GM19193 (cell line): ENCODE measurements at regions not wholly inside any gene's neighbourhood (a gene's known extent, or its start where the extent isn't known, plus 50 kb on each side); places are given as distances from the start of the nearest gene placed in this dataset.

Experiments
- POLR2A ChIP-seq: IDR thresholded peaks from 4 replicates; pipeline ENCODE4 v1.6.1; 2011; ENCODE audit not compliant: insufficient read depth, insufficient read length; ENCODE audit errors: extremely low read depth

DNA sequence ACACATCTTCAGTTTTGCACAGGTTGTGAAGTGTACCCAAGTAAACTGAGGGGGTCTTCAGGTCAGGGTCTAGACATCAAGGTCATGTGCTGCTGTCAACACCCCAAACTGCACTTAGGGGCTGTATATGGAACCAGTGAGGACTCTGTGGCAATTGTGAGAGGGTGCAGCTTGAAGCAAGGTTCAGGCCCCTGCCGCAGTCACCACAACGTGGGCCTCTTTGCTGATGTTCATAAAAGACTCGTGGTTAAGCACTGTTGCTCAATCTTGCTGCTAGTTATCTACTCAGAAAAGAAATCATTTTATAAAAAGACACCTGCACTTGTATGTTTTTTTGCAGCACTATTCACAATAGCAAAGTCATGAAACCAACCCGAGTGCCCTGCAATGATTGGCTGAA, 907.4 kb downstream of the UQCRFS1 start:
- no peak for TF ChIP-seq POLR2A

DNA sequence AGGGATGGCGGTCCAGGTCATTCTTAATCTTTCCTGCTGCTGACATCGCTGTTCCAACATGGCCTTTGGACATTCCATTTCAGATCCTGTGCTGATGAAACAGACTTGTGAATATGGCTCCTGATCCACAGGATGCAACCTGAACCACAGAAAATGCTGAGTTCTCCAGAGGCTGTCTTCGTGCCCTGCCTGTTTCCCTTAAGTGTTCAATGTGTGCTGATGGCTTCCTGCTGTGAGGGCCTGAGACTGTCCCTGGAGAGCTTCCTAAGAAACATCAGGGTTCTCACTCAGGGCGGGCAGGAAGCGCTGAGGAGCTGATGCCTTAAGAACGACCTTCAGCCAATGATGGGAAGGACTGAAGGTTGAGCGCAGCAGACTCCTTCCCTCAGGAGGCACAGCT, 909.4 kb downstream of the UQCRFS1 start:
- no peak for TF ChIP-seq POLR2A

DNA sequence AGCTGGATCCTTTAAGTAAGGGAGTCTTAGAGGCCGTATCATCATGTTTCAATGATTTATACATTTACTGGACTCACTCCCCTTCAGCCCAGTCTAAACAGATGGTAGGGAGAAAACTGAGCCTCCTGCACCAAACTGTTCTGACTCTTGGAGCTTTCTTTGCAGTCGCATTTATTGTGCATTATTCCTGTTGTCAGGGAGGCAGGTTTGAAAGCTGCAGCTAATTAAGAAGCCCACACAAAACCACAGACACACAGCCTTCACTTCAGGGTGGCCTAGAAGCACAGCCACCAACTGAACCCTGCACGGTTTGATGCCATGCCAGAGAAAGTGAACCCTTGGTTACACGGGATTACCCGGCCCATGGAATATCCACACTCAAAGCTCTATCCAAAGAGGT, 911.0 kb downstream of the UQCRFS1 start:
- TF ChIP-seq POLR2A, result no peak

DNA sequence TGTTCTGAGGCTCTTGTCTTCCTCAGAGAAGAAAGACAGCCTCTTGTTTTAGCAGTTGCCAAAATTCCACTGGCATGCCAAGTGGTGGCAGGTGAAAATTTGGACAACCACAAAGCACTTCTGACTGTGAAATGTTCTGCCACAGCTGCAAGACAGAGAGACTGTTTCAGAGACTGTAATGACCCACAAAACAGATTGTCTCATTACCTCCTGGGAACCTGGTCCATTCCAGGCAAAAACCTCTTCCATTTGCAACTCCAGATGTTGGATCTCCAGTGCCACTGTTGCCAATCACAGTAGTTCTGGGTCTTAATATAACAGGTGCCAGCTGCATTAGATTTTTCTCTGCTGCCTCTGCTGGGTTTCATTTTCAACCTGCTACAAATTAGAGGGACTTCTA, 911.5 kb downstream of the UQCRFS1 start:
- TF ChIP-seq POLR2A, result no peak

DNA sequence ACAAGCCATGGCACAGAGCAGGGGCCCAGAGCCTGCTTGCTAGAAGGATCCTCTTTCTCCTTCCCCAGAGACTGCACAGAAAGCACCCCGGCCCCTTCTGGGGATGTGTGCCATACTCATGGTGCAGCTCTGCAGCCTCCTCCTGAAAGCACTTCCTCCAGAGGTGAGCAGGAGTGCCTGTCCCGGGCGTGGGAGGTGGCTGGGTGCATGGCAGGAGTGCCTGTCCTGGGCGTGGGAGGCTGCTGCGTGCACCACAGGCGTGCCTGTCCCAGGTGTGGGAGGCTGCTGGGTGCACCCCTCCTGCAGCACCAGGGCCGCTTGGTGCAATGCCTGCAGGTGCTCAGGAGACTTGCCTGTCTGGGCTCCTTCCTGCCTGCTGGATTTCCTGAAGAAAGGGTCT, 913.3 kb downstream of the UQCRFS1 start:
- TF ChIP-seq POLR2A, result no peak

DNA sequence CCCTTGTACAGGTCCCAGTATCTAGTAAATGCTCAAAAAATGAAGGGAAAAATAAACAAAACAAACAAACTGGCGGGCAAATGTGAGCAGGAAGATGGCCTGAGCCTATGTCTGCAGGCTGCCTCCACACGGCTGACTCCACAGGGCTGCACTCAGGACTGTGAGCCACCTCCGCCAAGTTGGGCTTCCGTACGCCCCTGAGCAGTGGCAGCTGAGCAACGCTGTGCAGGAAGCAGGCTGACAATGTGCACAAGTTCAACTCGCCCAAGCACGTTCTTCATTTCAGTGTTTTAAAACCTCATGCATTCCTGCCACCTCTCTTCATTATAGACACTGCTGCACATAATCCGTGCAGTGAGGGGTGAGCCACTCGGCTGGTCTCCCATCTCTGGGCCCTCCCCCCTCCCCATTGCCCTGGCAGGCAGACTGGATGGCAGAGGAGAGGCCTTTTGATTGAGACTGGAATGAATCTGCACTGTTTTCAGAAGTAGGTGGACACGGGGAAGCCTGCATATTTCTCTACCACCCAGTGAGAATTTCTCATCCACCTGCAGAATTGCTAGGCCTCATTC, 915.3 kb downstream of the UQCRFS1 start:
- no peak for TF ChIP-seq POLR2A

DNA sequence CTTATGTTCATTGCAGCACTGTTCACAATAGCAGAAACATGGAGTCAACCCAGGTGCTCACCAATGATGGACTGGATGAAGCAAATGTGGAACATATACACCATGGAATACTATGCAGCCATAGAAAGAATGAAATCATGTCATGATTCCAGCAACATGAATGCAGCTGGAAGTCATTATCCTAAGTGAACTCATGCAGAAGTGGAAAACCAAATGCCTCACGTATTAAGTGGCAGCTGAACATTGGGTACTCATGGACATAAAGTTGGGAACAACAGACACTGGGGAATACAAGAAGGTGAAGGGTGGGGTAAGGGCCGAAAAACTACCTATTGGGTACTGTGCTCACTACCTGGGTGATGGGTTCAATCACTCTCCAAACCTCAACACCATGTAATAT, 915.9 kb downstream of the UQCRFS1 start:
- TF ChIP-seq POLR2A, result no peak

DNA sequence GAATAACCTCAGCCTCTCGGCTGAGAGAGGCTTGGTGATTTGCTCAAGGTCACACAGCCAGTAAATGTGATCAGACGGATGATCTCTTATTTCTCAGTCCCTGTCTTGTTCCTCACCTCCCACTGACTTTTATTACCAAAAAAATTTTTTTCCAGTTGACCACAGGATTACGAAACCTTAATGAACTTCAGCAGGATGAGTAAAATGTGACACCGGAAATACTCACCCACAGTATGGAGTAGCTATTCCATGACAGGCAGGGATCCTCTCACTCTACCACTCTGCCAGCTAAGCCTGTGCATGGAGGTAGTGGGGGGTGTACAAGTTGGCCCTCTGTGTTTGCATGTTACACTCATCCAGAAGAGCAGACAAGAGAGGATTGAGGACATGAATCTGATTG, 916.4 kb downstream of the UQCRFS1 start:
- TF ChIP-seq POLR2A, result no peak

DNA sequence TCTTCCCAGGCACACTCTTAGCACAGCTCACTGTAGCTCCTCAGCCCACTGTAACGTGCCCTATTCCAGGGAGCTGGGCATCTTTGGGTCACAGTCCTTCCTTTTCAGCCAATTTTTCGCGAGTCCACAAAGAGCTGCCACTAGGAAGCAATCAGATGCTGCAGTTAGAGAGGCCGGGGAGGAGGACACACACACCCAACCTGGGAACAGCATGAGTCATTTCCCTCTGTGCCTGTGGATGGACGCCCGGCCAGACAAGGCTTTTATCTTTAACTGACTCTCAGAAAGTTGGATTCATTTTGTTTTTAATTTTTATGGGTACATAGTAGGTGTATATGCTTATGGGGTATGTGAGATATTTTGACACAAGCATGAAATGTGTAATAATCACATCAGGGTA, 918.6 kb downstream of the UQCRFS1 start:
- no peak for TF ChIP-seq POLR2A

DNA sequence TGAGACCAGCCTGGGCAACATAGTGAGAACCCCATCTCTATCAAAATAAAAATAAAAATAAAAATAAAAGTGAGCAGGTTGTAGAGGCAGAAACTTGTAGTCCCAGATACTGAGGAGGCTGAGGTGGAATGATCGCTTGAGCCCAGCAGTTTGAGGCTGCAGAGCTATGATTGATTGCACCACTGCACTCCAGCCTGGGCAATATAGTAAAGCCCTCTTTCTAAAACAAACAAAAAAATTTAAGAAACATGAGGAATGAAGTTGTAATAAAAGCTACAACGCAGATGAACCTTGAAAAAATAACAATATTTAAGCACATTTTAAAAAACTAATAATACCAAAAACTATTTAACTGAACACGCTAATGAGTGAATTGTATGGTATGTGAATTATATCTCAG, 919.3 kb downstream of the UQCRFS1 start:
- no peak for TF ChIP-seq POLR2A

DNA sequence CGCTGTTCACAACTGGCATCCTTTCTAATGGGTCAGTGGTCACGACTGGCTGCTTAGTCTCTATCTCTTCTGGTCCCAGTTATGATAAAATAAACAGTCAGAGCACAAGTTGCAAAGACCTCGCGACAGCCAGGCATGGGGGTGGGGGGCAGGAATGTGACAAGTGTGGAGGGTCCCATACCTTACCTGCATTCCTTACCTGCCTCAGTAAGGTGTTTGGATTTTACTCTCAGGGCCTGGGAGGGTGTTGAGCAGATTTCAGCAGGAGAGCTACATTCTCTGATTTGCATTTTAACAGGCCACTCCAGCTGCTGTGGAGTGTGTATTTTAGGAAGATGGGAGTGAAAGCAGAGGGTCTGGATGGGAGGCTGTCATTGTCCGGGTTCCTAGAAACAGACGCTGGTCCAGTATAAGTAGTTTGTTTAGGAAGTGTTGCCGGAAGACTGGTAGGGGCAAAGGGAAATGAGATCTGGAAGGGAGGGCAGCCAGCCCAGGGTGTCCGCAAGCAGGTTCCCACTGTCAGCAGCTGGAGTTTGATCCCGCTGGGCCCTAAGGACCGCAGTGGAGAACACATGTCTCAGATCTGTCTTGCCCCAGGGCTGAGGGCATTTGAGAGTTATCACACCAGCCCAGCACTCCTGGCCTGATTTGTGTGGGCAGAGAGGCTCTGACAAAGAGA, 920.0 kb downstream of the UQCRFS1 start:
- TF ChIP-seq POLR2A, result no peak

DNA sequence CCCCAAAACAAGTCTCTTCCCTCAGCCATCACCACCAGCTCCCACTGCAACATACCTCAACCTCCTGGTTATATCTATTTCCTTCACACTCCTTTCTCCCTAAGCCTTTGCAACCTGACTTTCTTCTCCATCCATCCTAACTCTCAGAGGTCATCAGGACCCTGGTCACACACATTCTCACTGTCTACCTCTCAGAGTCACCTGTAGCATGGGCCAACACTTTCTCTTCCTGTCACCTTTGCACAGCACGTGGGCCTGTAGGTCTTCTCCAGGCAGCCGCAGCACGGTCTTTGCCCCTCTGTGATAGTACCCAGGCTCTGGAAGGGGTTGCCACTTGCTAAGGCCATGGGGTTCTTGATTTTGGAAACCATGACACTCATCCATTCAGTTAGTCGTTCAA, 921.1 kb downstream of the UQCRFS1 start:
- no peak for TF ChIP-seq POLR2A

DNA sequence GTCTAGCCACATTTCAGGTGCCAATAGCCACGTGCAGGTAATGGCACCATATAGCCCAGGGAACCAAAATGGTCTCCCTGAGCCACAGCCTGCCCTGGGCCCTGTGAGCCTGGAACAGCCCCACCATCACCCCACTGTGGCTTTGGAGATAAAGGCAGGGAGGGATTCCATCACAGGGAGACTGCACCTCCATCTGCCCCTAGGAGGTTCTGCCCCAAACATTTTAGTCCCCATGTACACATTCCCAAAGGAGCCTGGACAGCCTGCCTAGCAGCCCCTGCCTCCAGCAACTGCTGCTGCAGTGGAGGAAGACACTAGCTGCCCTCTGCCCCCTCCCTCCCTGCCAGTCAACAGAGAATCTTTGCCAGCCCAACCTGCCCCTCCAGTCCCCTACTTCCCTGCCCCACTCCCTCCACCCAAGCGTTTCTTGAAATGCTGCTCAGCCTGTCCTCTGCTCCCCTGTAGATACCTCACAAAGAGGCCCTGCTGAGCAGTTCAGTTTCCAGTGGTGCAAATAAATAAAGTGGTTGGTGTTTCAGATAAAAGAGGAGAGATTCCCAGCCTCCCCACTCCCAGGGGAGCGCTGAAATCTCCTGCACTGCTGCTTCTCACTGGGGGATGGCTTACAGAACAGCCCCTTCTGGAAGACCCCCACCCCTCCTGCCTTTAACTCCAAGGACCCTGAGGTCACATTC, 921.8 kb downstream of the UQCRFS1 start:
- no peak for TF ChIP-seq POLR2A

DNA sequence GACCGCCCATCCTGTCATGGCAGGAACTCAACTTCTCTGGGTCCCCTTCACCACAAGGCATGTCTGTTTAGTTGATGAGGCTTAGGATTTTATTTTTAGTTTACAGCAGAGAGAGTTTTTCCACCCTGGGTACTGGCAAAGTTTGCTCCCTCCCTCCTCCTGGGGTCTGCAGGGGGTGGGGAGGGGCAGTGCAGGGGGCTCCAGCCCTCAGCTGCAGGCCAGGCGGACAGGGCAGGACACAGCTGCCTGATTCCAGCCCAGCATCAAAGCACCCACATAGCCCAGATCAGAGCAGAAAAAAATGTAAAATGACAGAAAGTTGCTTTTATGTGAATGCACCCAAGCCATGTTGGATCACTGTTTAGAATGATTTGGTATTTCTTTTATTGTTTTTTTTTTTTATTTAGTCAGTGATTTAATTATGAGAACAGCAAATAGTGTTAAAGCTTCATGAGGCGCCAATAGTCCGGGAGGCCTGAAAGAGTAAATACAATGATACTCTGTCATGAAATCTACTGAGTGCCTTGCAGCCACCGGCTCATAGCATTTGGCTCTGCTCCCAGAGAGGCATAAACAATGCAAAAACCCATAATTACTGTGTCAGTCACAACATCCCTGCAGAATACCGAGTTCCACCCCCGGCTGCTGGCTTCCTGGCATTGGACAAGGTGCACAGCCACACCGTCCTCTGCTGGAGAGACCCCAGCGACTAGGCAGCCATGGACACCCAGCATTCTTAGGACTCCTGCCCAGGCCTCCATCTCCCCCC, 923.5 kb downstream of the UQCRFS1 start:
- TF ChIP-seq POLR2A, result no peak

DNA sequence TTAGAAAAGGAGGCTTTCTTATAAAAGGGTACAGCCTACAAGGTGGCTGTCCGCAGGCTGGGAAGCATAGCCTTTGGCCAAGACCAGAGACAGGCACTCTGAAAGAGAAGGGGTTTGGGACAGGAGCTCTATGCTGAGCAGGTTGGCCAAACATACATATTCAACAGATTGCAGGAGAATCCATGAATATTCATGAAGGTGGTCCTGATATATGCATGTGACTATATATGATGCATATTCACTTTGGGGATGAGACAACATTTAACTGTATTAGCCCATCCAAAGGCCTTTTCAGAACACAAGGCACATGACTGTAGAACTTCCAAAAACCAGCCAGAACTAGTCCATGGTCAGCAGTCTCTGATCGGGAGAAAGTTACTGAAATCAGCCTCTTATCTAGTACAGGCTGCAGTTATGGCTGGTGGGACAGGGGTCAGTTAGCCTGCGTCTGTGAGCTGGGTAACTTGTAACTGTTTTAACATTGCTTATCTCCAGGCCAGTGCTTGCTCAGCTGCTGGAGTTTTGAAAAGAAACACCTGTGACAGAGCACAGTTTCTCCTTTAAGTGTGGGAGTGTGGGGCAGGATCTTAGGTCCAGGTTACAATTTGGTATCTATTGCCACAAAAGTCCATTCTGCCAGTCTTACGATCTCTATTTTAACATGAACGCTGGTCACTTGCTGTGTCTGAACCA, 924.2 kb downstream of the UQCRFS1 start:
- no peak for TF ChIP-seq POLR2A
